ENCODE measurements at regions not wholly inside any gene's neighbourhood (a gene's known extent, or its start where the extent isn't known, plus 50 kb on each side); places are given as distances from the start of the nearest gene placed in this dataset.
"Not testable (repeated sequence)": the region's sequence is repeated elsewhere in the genome, so short reads cannot be mapped to it uniquely, and the experiment has no call there.

- TF ChIP-seq CTCF (IDR thresholded peaks at IDR 0.05; ENCODE audit: insufficient read depth, low read length) = no peak
- DNase-seq (ENCODE audit: low read depth) = no peak
- H3K4me3 ChIP-seq (ENCODE audit: low read depth, low read length) = no peak overlapping the region
These were observed 570.0 kb downstream of the TBC1D32 start for GRCh38 chr6:120764312-120764711.

- H3K4me3 ChIP-seq (ENCODE audit: low read depth, low read length) = no peak overlapping the region
- no peak for TF ChIP-seq CTCF (IDR thresholded peaks at IDR 0.05; ENCODE audit: insufficient read depth, low read length)
- no peak for DNase-seq (ENCODE audit: low read depth)
These were observed 574.7 kb downstream of the TBC1D32 start for GRCh38 chr6:120759570-120759969.

GRCh38 chr6:120748574-120748973 is 585.7 kb downstream of the TBC1D32 start:
- not testable (repeated sequence) for DNase-seq (ENCODE audit: low read depth)

GRCh38 chr6:120736740-120737139 is 597.5 kb downstream of the TBC1D32 start:
- no peak for DNase-seq (ENCODE audit: low read depth)
- no peak overlapping the region for H3K4me3 ChIP-seq (ENCODE audit: low read depth, low read length)
- TF ChIP-seq CTCF (IDR thresholded peaks at IDR 0.05; ENCODE audit: insufficient read depth, low read length) = no peak

More at GRCh38 chr6:120748574-120748973, 585.7 kb downstream of the TBC1D32 start:
- not testable (repeated sequence) for H3K4me3 ChIP-seq (ENCODE audit: low read depth, low read length)

GRCh38 chr6:120735641-120736040 is 598.6 kb downstream of the TBC1D32 start:
- TF ChIP-seq CTCF (IDR thresholded peaks at IDR 0.05; ENCODE audit: insufficient read depth, low read length) = no peak
- DNase-seq (ENCODE audit: low read depth) = no peak
- no peak overlapping the region for H3K4me3 ChIP-seq (ENCODE audit: low read depth, low read length)

- DNase-seq (ENCODE audit: low read depth) = no peak
- TF ChIP-seq CTCF (IDR thresholded peaks at IDR 0.05; ENCODE audit: insufficient read depth, low read length) = no peak
- no peak overlapping the region for H3K4me3 ChIP-seq (ENCODE audit: low read depth, low read length)
These were observed 623.0 kb downstream of the TBC1D32 start for GRCh38 chr6:120711255-120711654.

GRCh38 chr6:120700001-120700400 is 634.3 kb downstream of the TBC1D32 start:
- TF ChIP-seq CTCF (IDR thresholded peaks at IDR 0.05; ENCODE audit: insufficient read depth, low read length) = no peak
- DNase-seq (ENCODE audit: low read depth) = no peak
- no peak overlapping the region for H3K4me3 ChIP-seq (ENCODE audit: low read depth, low read length)

Data from fibroblast of the aortic adventitia (primary cell).